Neural cell (in vitro differentiated cells): ENCODE measurements at regions not wholly inside any gene's neighbourhood (a gene's known extent, or its start where the extent isn't known, plus 50 kb on each side); places are given as distances from the start of the nearest gene placed in this dataset.

Experiments
- H2AFZ ChIP-seq: fragments of 200-600, 300-800 bp; sonication (generic), shearing (Covaris generic); 2 replicates; pipeline ENCODE4 v1.6.0; 2014; ENCODE audit warnings: low read depth, mild to moderate bottlenecking, antibody characterized with exemption, low read length, moderate library complexity
- H3F3A ChIP-seq: fragments of 200-600 bp; shearing (Covaris generic); 2 replicates; pipeline ENCODE4 v1.6.1; 2016; ENCODE audit warnings: mild to moderate bottlenecking, moderate library complexity, mixed read lengths, antibody characterized with exemption, low read length; ENCODE audit not compliant: insufficient read depth, poor library complexity, severe bottlenecking
- H3K27ac ChIP-seq: fragments of 200-600, 300-800 bp; sonication (generic), shearing (Covaris generic); 2 replicates; pipeline ENCODE4 v1.5.1; 2014; ENCODE audit warnings: mild to moderate bottlenecking, low read length, moderate library complexity
- H3K27me3 ChIP-seq: fragments of 300-800, 200-600 bp; sonication (generic), shearing (Covaris generic); 2 replicates; pipeline ENCODE4 v1.6.0; 2014; ENCODE audit warnings: mild to moderate bottlenecking, low read depth, low read length, moderate library complexity; ENCODE audit not compliant: insufficient read depth
- H3K36me3 ChIP-seq: fragments of 300-800, 200-600 bp; sonication (generic), shearing (Covaris generic); 2 replicates; pipeline ENCODE4 v1.5.1; 2014; ENCODE audit warnings: mild to moderate bottlenecking, antibody characterized with exemption, low read length, moderate library complexity; ENCODE audit not compliant: insufficient read depth
- H3K4me2 ChIP-seq: fragments of 300-800, 200-600 bp; sonication (generic), shearing (Covaris generic); 2 replicates; pipeline ENCODE4 v1.6.0; 2014; ENCODE audit warnings: mild to moderate bottlenecking, low read length
- H3K4me3 ChIP-seq: fragments of 300-800, 200-600 bp; sonication (generic), shearing (Covaris generic); 2 replicates; pipeline ENCODE4 v1.5.1; 2014; ENCODE audit warnings: mild to moderate bottlenecking, low read length, moderate library complexity
- H3K79me2 ChIP-seq: fragments of 200-600 bp; shearing (Covaris generic); replicated peaks from 2 replicates; pipeline ENCODE4 v1.6.0; 2014; ENCODE audit warnings: mild to moderate bottlenecking, low read length, moderate library complexity; ENCODE audit not compliant: insufficient read depth
- H3K9ac ChIP-seq: fragments of 300-800, 200-600 bp; sonication (generic), shearing (Covaris generic); 2 replicates; pipeline ENCODE4 v1.6.1; 2016; ENCODE audit warnings: mild to moderate bottlenecking, low read length, mixed read lengths
- H3K9me2 ChIP-seq: fragments of 200-600 bp; shearing (Covaris generic); 2 replicates; pipeline ENCODE4 v1.6.1; 2016; ENCODE audit warnings: mild to moderate bottlenecking, low read length, mixed read lengths; ENCODE audit not compliant: insufficient read depth
- H3K9me3 ChIP-seq: fragments of 200-600, 300-800 bp; sonication (generic), shearing (Covaris generic); 2 replicates; pipeline ENCODE4 v1.6.1; 2016; ENCODE audit warnings: mild to moderate bottlenecking, mixed run types, low read length, moderate library complexity, mixed read lengths
- H4K20me1 ChIP-seq: fragments of 200-600 bp; shearing (Covaris generic); 2 replicates; pipeline ENCODE4 v1.6.1; 2016; ENCODE audit warnings: mild to moderate bottlenecking, mixed run types; ENCODE audit not compliant: insufficient read depth
- EP300 ChIP-seq: fragments of 450-650 bp; conservative IDR thresholded peaks from 2 replicates; pipeline ENCODE4 v1.6.1; 2014; ENCODE audit warnings: antibody characterized with exemption, mild to moderate bottlenecking, moderate library complexity; ENCODE audit not compliant: poor library complexity, severe bottlenecking
- EZH2 ChIP-seq: fragments of 200-600, 300-800 bp; shearing (Covaris generic), sonication (generic); IDR thresholded peaks from 2 replicates; pipeline ENCODE4 v1.6.1; 2014; ENCODE audit warnings: antibody characterized with exemption, low read length, borderline replicate concordance, mild to moderate bottlenecking; ENCODE audit not compliant: insufficient read depth, poor library complexity, severe bottlenecking
- MXI1 ChIP-seq: fragments of 450-650 bp; conservative IDR thresholded peaks from 2 replicates; pipeline ENCODE4 v1.6.1; 2014; ENCODE audit warnings: antibody characterized with exemption, mild to moderate bottlenecking; ENCODE audit not compliant: poor library complexity, severe bottlenecking
- POLR2AphosphoS5 ChIP-seq: IDR thresholded peaks from 2 replicates; pipeline ENCODE4 v1.6.1; 2012
- RAD21 ChIP-seq: fragments of 450-650 bp; conservative IDR thresholded peaks from 2 replicates; pipeline ENCODE4 v1.6.1; 2014; ENCODE audit warnings: antibody characterized with exemption, mild to moderate bottlenecking, moderate library complexity
- SMC3 ChIP-seq: fragments of 450-650 bp; conservative IDR thresholded peaks from 2 replicates; pipeline ENCODE4 v1.6.1; 2014; ENCODE audit warnings: antibody characterized with exemption, mild to moderate bottlenecking, moderate library complexity; ENCODE audit not compliant: poor library complexity
- TAF1 ChIP-seq: IDR thresholded peaks from 2 replicates; pipeline ENCODE4 v1.6.1; 2012; ENCODE audit warnings: low read depth
- TF ChIP-seq, protein P1 (sequence below): IDR thresholded peaks from 2 replicates; pipeline ENCODE4 v1.6.1; 2012; ENCODE audit warnings: borderline replicate concordance
- TF ChIP-seq, protein P2 (sequence below): fragments of 450-650 bp; IDR thresholded peaks from 2 replicates; pipeline ENCODE4 v1.5.1; 2014; ENCODE audit warnings: antibody characterized with exemption, mild to moderate bottlenecking, moderate library complexity; ENCODE audit not compliant: poor library complexity, severe bottlenecking

DNA sequence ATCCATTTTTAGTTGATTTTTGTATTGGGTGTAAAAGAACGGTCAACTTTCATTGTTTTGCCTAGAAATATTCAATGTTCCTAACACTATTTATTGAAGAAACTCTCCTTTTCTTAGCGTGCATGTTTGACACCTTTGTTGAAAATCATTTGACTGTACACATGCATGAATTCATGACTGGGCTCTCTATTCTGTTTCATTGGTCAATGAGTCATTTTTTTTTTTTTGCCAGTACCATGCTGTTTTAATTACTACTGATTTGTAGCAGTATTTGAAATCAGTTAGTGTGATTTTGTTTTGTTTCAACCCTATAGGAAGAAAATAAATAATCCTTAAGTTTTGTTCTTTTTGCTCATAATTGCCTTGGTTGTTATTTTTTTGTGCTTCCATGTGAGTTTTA, 828.7 kb downstream of the SUCLG1 start:
- Histone ChIP-seq H3K79me2 (no peaks in the 10 kb centered on the region), H3K9ac (no peak overlapping the region), H2AFZ (no peak overlapping the region), H3K27ac (no peak overlapping the region), H3F3A (no peaks in the 10 kb centered on the region), H3K9me3 (no peaks in the 10 kb centered on the region), H3K36me3 (no peaks in the 10 kb centered on the region), H4K20me1 (no peaks in the 10 kb centered on the region), H3K9me2 (no peaks in the 10 kb centered on the region), H3K4me3 (no peak overlapping the region), H3K27me3 (no peaks in the 10 kb centered on the region), H3K4me2 (no peak overlapping the region)
- no peak for TF ChIP-seq MXI1
- TF ChIP-seq SMC3, result no peak
- no peak for TF ChIP-seq EP300
- TF ChIP-seq TAF1, result no peak

DNA sequence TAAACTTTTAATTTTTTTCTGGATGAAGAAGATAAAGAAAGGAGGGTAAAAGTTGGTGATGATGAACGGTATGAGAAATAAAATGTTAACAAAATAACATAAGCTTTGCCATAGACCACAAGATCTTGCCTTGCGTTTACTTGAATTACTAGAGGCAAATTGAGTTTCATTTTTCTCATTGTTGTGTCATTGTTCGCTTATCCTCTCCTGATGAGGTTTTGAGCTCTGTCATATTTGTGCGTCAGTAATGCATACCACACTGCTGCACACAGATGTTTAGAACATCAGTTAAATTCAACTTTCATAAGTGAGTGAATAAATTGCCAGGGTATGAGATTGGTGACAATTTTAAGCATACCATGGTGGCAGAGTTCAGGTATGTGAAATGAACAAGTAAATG, 843.6 kb downstream of the SUCLG1 start:
- H3K27ac ChIP-seq, result no peak overlapping the region
- TF ChIP-seq, protein P1, sequence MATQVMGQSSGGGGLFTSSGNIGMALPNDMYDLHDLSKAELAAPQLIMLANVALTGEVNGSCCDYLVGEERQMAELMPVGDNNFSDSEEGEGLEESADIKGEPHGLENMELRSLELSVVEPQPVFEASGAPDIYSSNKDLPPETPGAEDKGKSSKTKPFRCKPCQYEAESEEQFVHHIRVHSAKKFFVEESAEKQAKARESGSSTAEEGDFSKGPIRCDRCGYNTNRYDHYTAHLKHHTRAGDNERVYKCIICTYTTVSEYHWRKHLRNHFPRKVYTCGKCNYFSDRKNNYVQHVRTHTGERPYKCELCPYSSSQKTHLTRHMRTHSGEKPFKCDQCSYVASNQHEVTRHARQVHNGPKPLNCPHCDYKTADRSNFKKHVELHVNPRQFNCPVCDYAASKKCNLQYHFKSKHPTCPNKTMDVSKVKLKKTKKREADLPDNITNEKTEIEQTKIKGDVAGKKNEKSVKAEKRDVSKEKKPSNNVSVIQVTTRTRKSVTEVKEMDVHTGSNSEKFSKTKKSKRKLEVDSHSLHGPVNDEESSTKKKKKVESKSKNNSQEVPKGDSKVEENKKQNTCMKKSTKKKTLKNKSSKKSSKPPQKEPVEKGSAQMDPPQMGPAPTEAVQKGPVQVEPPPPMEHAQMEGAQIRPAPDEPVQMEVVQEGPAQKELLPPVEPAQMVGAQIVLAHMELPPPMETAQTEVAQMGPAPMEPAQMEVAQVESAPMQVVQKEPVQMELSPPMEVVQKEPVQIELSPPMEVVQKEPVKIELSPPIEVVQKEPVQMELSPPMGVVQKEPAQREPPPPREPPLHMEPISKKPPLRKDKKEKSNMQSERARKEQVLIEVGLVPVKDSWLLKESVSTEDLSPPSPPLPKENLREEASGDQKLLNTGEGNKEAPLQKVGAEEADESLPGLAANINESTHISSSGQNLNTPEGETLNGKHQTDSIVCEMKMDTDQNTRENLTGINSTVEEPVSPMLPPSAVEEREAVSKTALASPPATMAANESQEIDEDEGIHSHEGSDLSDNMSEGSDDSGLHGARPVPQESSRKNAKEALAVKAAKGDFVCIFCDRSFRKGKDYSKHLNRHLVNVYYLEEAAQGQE, result no peak
- TF ChIP-seq SMC3 (no peak), EP300 (no peak), POLR2AphosphoS5 (no peak), MXI1 (no peak), RAD21 (no peak), EZH2 (no peak), TAF1 (no peak)
- TF ChIP-seq, protein P2, sequence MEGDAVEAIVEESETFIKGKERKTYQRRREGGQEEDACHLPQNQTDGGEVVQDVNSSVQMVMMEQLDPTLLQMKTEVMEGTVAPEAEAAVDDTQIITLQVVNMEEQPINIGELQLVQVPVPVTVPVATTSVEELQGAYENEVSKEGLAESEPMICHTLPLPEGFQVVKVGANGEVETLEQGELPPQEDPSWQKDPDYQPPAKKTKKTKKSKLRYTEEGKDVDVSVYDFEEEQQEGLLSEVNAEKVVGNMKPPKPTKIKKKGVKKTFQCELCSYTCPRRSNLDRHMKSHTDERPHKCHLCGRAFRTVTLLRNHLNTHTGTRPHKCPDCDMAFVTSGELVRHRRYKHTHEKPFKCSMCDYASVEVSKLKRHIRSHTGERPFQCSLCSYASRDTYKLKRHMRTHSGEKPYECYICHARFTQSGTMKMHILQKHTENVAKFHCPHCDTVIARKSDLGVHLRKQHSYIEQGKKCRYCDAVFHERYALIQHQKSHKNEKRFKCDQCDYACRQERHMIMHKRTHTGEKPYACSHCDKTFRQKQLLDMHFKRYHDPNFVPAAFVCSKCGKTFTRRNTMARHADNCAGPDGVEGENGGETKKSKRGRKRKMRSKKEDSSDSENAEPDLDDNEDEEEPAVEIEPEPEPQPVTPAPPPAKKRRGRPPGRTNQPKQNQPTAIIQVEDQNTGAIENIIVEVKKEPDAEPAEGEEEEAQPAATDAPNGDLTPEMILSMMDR, result no peak
- H3K9me3 ChIP-seq, result peaks cover 4% of the 10 kb centered on the region
- H3K9me2 ChIP-seq, result no peaks in the 10 kb centered on the region
- no peaks in the 10 kb centered on the region for H4K20me1 ChIP-seq
- H3K27me3 ChIP-seq, result no peaks in the 10 kb centered on the region
- no peak overlapping the region for H3K9ac ChIP-seq
- H3K79me2 ChIP-seq, result no peaks in the 10 kb centered on the region
- H2AFZ ChIP-seq, result no peak overlapping the region
- H3K4me3 ChIP-seq, result no peak overlapping the region
- H3F3A ChIP-seq, result no peaks in the 10 kb centered on the region
- H3K4me2 ChIP-seq, result no peak overlapping the region
- no peaks in the 10 kb centered on the region for H3K36me3 ChIP-seq

DNA sequence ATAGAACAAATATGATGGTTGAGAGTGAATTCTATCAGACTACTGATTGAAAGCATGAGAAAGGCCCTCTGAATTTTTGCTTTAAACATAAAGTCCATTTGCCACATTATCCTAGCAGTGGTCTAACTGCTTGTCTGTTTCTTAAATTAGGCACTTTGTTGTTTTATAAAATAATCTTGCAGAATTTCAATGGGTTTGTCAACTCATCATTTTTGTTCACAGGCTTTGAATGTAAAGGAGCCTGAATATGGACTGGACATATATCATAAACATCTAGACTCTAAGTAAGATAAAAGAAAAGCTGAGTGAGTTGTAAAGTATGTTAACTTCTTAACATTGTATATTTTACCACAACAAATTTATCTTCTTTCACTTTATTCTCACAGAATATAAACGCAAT, 845.9 kb downstream of the SUCLG1 start:
- H3K9me2 ChIP-seq, result no peaks in the 10 kb centered on the region
- no peaks in the 10 kb centered on the region for H3K27me3 ChIP-seq
- no peak overlapping the region for H3K4me2 ChIP-seq
- H2AFZ ChIP-seq, result no peak overlapping the region
- no peak overlapping the region for H3K27ac ChIP-seq
- H3K4me3 ChIP-seq, result no peak overlapping the region
- no peaks in the 10 kb centered on the region for H4K20me1 ChIP-seq
- H3K9me3 ChIP-seq, result no peaks in the 10 kb centered on the region
- TF ChIP-seq MXI1 (no peak), TAF1 (no peak), SMC3 (no peak), POLR2AphosphoS5 (no peak), EP300 (no peak), RAD21 (no peak), EZH2 (no peak)
- TF ChIP-seq, protein P2, result no peak
- TF ChIP-seq, protein P1, result no peak
- H3K9ac ChIP-seq, result no peak overlapping the region
- H3F3A ChIP-seq, result no peaks in the 10 kb centered on the region
- H3K36me3 ChIP-seq, result no peaks in the 10 kb centered on the region
- no peaks in the 10 kb centered on the region for H3K79me2 ChIP-seq
